H7 (cell line): ENCODE measurements at regions not wholly inside any gene's neighbourhood (a gene's known extent, or its start where the extent isn't known, plus 50 kb on each side); places are given as distances from the start of the nearest gene placed in this dataset.

Experiments used
- DNase-seq: peaks from one replicate; pipeline ENCODE4 v3.0.0; 2012
- H3K27me3 ChIP-seq: 2 replicates; pipeline ENCODE4 v1.6.0; 2011; ENCODE audit warnings: mild to moderate bottlenecking, low read length; ENCODE audit not compliant: control insufficient read depth, insufficient read depth
- H3K36me3 ChIP-seq: replicated peaks from 2 replicates; pipeline ENCODE4 v1.5.1; 2011; ENCODE audit warnings: low read length; ENCODE audit not compliant: control insufficient read depth, insufficient read depth
- H3K4me3 ChIP-seq: 2 replicates; pipeline ENCODE4 v1.5.1; 2011; ENCODE audit warnings: low read depth, mild to moderate bottlenecking, control low read depth, low read length, moderate library complexity; ENCODE audit not compliant: insufficient read depth

DNA sequence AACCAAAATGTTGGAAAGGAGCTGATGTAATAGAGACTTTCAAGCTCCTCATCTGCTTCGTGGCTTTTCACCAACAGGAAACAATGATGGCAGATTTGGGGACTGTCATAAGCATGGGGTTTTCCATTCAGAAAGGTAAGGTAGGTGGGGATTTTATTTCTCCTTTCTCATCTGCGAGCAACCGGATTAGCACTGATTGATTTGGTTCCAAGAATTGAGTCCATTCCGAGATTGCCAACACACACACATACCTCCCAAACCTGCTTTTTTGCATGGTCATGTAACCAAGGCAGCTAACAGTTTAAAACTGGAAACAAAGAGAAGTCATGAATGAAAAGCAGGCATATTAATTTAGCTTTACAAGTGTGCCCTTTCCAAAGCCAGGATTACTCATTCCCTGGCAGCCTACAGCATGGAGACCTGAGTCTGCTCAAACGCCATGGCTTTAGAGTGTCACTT lies 63.0 kb upstream of the LNX1 start:
- no peak for DNase-seq
- Histone ChIP-seq H3K36me3 (no peaks in the 10 kb centered on the region), H3K27me3 (no peaks in the 10 kb centered on the region), H3K4me3 (no peak overlapping the region)

DNA sequence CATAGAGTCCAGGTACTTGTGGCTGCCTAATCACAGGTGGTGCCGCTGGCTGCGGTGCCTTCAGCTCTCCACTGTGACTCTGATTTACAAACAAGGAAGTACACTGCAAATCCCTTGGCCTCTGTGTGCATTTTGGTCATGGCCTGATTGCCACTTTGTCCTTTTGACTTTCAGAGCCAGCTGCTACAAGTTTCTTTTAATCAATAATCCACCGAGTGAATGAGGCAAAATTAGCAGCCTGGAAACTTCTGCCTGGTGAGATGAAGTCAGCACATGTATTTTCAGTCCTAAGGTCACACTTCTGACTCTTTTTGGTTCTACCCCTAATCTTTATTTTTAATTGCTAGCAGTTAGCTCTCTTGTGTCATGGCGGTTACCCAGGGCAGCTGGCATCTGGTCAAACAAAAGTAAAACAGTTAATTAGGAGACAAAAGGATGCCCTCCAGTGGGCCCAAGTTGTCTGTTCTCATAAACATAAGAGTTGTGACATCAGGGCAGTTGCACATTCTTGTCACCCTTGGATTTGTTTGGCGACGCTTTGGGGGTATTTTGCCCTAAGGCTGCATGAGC lies 62.3 kb upstream of the LNX1 start:
- no peak for DNase-seq
- no peaks in the 10 kb centered on the region for H3K36me3 ChIP-seq
- no peaks in the 10 kb centered on the region for H3K27me3 ChIP-seq
- H3K4me3 ChIP-seq, result no peak overlapping the region

DNA sequence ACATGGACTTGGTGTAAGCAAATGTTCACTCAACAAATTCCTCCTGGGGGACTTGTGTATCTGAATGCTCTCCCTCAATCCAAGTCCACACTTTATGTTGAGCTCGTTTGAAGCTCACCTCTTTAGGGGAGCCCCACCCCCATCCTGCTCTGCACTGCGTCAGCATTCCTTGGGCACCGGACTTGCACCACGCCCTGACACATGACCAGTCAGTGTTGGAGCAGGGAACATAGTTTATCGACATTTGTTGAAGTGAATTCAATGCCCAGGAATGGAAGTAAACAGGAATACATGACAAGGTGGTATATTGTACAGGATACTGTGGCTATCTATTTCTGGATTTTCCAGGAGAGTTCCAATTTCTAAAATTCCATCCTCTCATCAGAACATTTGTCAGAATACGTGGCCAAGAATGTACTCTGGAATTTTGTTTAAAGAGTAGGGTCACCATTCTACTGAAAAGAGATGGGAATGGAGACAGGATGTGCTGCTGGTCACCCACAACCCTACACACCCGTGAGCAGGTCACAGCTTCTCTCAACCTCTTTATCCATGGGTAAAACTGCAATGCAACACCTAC lies 60.0 kb upstream of the LNX1 start:
- H3K4me3 ChIP-seq, result no peak overlapping the region
- DNase-seq, result no peak
- H3K27me3 ChIP-seq, result no peaks in the 10 kb centered on the region
- H3K36me3 ChIP-seq, result no peaks in the 10 kb centered on the region

DNA sequence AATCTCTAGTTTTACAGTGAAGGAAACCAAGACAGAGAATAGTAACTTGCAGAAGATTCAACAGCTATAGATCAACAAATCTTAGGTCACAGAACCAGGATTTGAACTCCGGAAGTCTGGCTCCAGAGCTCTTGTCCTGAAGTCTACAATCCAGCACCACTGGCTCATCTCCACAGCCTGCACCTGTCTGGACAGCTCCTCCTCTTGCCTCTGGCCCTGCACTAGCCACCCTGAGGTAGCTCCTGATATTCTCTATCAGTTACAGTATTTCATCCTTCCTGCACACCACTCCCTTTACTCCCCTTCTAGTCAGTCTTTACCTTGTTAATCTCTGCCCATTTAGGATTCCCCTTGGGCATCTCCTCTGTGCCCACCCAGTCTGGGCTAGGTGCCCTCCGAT lies 58.1 kb upstream of the LNX1 start:
- H3K27me3 ChIP-seq, result no peaks in the 10 kb centered on the region
- no peak for DNase-seq
- no peaks in the 10 kb centered on the region for H3K36me3 ChIP-seq
- no peak overlapping the region for H3K4me3 ChIP-seq

DNA sequence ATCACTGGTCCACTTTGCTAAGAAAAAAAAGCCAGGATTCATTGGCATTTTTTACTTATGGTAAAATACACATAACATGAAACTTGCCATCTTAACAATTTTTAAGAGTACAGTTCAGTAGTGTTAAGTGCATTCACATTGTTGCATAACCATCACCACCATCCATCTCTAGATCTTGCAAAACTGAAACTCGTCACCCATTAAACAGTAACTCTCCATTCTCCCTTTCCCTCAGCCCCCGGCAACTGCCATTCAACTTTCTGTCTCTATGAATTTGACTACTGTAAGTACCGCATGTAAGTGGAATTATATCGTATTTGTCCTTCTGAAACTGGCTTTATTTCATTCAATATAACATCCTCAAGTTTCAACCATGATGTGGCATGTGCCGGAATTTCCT lies 56.3 kb upstream of the LNX1 start:
- H3K36me3 ChIP-seq, result no peaks in the 10 kb centered on the region
- no peak for DNase-seq
- H3K27me3 ChIP-seq, result no peaks in the 10 kb centered on the region
- H3K4me3 ChIP-seq, result no peak overlapping the region

DNA sequence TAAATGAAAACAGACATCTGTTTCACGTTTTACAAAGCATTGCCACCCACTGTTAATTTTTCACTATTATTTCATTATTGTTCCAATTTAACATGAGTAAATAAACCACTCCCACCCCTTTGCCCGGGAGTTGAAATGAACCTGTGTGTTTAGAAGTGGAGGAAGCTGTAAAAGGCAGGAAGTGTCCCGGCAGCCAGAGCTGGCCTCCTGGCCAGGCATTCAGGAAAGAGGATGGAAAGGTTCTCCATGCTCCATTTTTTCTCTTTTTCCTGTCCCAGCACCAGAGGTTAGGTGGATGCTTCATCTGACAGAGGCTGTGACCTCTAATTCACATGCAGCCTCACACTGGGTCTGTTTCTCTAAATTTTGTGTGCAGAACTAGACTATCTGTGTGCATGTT lies 55.5 kb upstream of the LNX1 start:
- Histone ChIP-seq H3K36me3 (no peaks in the 10 kb centered on the region), H3K27me3 (no peaks in the 10 kb centered on the region), H3K4me3 (no peak overlapping the region)
- no peak for DNase-seq

DNA sequence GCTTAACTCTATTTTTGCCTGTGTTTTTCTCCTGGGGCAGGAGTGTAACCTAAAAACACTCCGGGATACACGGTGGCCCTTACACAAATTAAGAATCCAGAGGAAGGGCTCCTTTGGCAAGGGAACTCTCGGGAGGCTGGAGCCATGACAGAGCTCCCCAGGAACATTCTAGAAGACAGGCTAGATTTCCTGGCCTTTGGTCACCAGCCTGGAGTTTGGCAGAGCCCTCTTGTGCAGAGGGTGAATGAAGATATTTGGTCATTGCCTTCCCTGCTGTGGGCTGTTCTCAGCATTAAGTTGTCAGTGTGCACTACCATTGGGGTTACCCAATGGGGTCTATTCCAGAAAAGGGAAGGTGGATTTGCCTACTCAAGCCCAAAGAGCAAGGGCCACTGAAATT lies 53.8 kb upstream of the LNX1 start:
- DNase-seq, result no peak

DNA sequence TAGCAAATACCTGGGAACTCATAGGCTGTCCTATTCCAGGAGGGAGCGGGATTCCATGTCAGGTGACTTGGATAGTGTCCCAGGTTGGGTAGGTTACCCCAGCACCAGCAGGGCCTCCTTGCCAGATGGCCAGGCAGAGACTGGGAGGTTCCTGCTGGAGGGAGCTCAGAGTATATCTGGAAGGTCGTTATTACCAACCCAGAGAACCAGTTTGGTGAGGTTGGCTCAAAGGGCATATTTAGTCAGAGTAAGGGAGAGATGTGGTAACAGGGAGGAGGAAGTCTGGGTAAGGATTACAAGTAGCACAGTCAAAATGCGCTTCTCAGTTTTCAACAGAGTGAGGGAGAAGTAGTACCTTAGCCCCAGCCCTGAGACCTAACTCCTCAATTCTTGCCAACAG lies 53.3 kb upstream of the LNX1 start:
- no peak for DNase-seq
- H3K27me3 ChIP-seq, result no peaks in the 10 kb centered on the region
- no peaks in the 10 kb centered on the region for H3K36me3 ChIP-seq
- no peak overlapping the region for H3K4me3 ChIP-seq

More for the DNA sequence above, 53.8 kb upstream of the LNX1 start:
- no peak overlapping the region for H3K4me3 ChIP-seq
- no peaks in the 10 kb centered on the region for H3K36me3 ChIP-seq
- H3K27me3 ChIP-seq, result no peaks in the 10 kb centered on the region
